ENCODE measurements at regions not wholly inside any gene's neighbourhood (a gene's known extent, or its start where the extent isn't known, plus 50 kb on each side); places are given as distances from the start of the nearest gene placed in this dataset.
A peak's percentile ranks its signal among the peaks of the same experiment; 100 is the strongest.

DNA sequence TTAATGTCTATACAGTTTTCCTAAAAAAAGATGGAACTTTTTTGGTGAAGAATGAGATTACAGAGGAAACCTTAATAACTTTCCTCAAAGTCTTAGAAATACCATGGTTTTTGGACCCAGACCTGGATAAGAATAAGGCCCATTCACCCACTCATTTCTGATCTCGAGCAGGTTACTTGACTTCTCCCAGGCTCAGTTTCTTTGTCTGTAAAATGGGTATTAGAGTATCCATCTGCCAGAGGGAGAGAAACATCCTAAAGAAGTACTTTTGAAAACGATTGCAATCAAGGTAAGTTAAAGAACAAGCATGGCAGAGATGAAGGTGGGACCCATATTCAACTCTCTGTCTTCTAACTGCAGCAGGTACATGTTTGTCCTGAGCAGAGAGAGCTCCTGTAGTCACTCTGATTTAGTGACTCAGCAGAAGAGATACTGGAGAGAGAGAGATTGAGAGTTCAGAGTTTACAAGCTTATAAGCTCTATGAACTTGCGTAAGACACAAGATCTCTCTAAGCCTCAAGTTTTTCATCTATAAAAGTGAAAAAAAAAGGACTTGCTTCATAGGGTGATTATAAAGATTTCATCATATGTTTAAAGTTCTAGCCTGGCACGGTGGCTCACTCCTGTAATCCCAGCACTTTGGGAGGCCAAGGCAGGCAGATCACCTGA is 379.4 kb upstream of the SGCD start (continued):
- TF ChIP-seq ZC3H11A (IDR thresholded peaks at IDR 0.05) (no peak), FOSL2 (IDR thresholded peaks at IDR 0.05) (no peak), FOSL2 (CRISPR knock-in tag; IDR thresholded peaks at IDR 0.05) (no peak), MAZ (IDR thresholded peaks at IDR 0.05; ENCODE audit: borderline replicate concordance, low read depth, low read length) (no peak), CBX2 (IDR thresholded peaks at IDR 0.05; ENCODE audit: borderline replicate concordance, low read depth) (no peak), CHD2 (IDR thresholded peaks at IDR 0.05; ENCODE audit: low read length, partially characterized antibody) (no peak), RCOR1 (IDR thresholded peaks at IDR 0.05; ENCODE audit: low read depth, low read length) (no peak), KDM5A (IDR thresholded peaks at IDR 0.05) (no peak), NR3C1 (IDR thresholded peaks at IDR 0.05) (no peak), EHF (CRISPR knock-in tag; IDR thresholded peaks at IDR 0.05) (no peak), ZNF302 (CRISPR knock-in tag; IDR thresholded peaks at IDR 0.05) (no peak), SMC3 (IDR thresholded peaks at IDR 0.05) (no peak), CHD4 (IDR thresholded peaks at IDR 0.05; ENCODE audit: borderline replicate concordance) (peak; percentile 36; the same call in 1 of the 2 replicates), MAFK (IDR thresholded peaks at IDR 0.05; ENCODE audit: partially characterized antibody) (peak; percentile 65), BHLHE40 (IDR thresholded peaks at IDR 0.05; ENCODE audit: low read depth, low read length) (no peak), HOXA7 (CRISPR knock-in tag; IDR thresholded peaks at IDR 0.05) (no peak), RARB (CRISPR knock-in tag; IDR thresholded peaks at IDR 0.05) (no peak), HOXB13 (CRISPR knock-in tag; IDR thresholded peaks at IDR 0.05; ENCODE audit: low read depth) (no peak), CBX8 (IDR thresholded peaks at IDR 0.05) (no peak), RNF2 (IDR thresholded peaks at IDR 0.05; ENCODE audit: borderline replicate concordance, low read depth) (no peak), FOXS1 (CRISPR knock-in tag; IDR thresholded peaks at IDR 0.05) (no peak), ZSCAN20 (CRISPR knock-in tag; IDR thresholded peaks at IDR 0.05) (no peak), PHF8 (IDR thresholded peaks at IDR 0.05; ENCODE audit: borderline replicate concordance, low read depth) (no peak), RFX5 (IDR thresholded peaks at IDR 0.05) (no peak), NPAS2 (CRISPR knock-in tag; IDR thresholded peaks at IDR 0.05; ENCODE audit: borderline replicate concordance) (no peak), SREBF2 (IDR thresholded peaks at IDR 0.05) (no peak), EHMT2 (IDR thresholded peaks at IDR 0.05; ENCODE audit: low read depth) (no peak), HOXB5 (CRISPR knock-in tag; IDR thresholded peaks at IDR 0.05) (no peak), TFCP2L1 (CRISPR knock-in tag; IDR thresholded peaks at IDR 0.05) (no peak), POLR2A (IDR thresholded peaks at IDR 0.05; ENCODE audit: low read length) (no peak), POLR2AphosphoS2 (conservative IDR thresholded peaks at IDR 0.05; ENCODE audit: low read length) (no peak), JUN (IDR thresholded peaks at IDR 0.05) (0 out of 5 replicates have a peak, but pooled peaks of 1 of the 2 experiments have one; percentile 28), FOSB (CRISPR knock-in tag; IDR thresholded peaks at IDR 0.05) (no peak), JUNB (IDR thresholded peaks at IDR 0.05) (no peak), GATA3 (IDR thresholded peaks at IDR 0.05; ENCODE audit: borderline replicate concordance) (peak; percentile 22; the same call in 1 of the 2 replicates), MYC (IDR thresholded peaks at IDR 0.05; ENCODE audit: borderline replicate concordance, low read length) (no peak), HEYL (CRISPR knock-in tag; IDR thresholded peaks at IDR 0.05) (no peak), BCL3 (IDR thresholded peaks at IDR 0.05) (no peak)
- TF ChIP-seq, protein P1, sequence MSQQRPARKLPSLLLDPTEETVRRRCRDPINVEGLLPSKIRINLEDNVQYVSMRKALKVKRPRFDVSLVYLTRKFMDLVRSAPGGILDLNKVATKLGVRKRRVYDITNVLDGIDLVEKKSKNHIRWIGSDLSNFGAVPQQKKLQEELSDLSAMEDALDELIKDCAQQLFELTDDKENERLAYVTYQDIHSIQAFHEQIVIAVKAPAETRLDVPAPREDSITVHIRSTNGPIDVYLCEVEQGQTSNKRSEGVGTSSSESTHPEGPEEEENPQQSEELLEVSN (IDR thresholded peaks at IDR 0.05; ENCODE audit: borderline replicate concordance, low read depth): no peak
- TF ChIP-seq, protein P2, sequence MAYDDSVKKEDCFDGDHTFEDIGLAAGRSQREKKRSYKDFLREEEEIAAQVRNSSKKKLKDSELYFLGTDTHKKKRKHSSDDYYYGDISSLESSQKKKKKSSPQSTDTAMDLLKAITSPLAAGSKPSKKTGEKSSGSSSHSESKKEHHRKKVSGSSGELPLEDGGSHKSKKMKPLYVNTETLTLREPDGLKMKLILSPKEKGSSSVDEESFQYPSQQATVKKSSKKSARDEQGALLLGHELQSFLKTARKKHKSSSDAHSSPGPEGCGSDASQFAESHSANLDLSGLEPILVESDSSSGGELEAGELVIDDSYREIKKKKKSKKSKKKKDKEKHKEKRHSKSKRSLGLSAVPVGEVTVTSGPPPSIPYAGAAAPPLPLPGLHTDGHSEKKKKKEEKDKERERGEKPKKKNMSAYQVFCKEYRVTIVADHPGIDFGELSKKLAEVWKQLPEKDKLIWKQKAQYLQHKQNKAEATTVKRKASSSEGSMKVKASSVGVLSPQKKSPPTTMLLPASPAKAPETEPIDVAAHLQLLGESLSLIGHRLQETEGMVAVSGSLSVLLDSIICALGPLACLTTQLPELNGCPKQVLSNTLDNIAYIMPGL (CRISPR knock-in tag; IDR thresholded peaks at IDR 0.05; ENCODE audit: borderline replicate concordance): no peak
- TF ChIP-seq, protein P3, sequence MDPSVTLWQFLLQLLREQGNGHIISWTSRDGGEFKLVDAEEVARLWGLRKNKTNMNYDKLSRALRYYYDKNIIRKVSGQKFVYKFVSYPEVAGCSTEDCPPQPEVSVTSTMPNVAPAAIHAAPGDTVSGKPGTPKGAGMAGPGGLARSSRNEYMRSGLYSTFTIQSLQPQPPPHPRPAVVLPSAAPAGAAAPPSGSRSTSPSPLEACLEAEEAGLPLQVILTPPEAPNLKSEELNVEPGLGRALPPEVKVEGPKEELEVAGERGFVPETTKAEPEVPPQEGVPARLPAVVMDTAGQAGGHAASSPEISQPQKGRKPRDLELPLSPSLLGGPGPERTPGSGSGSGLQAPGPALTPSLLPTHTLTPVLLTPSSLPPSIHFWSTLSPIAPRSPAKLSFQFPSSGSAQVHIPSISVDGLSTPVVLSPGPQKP (IDR thresholded peaks at IDR 0.05; ENCODE audit: low read depth, low read length): no peak
- TF ChIP-seq, protein P4, sequence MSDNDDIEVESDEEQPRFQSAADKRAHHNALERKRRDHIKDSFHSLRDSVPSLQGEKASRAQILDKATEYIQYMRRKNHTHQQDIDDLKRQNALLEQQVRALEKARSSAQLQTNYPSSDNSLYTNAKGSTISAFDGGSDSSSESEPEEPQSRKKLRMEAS (IDR thresholded peaks at IDR 0.05): no peak

Data from A549 (cell line).